HG03378 (cell line): ENCODE measurements at regions not wholly inside any gene's neighbourhood (a gene's known extent, or its start where the extent isn't known, plus 50 kb on each side); places are given as distances from the start of the nearest gene placed in this dataset.
"Not testable (repeated sequence)": the region's sequence is repeated elsewhere in the genome, so short reads cannot be mapped to it uniquely, and the experiment has no call there.

Experiments
- ATAC-seq: cut with Tn5 transposase; IDR thresholded peaks from one replicate; pipeline ENCODE4 v1.9.1; 2021; ENCODE audit warnings: mild to moderate bottlenecking, moderate library complexity; ENCODE audit not compliant: unreplicated experiment

DNA sequence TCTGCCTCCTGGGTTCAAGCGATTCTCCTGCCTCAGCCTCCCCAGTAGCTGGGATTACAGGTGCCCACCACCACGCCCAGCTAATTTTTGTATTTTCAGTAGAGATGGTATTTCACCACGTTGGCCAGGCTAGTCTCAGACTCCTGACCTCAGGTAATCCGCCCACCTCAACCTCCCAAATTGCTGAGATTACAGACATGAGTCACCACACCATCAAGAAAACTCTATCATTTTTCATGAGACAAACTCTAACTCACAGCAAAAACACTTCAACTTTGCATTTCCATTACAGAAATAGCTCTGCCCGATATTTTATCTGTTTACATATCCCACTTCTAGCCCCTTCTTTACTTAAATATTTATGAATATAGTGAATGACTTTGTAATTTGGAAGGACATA, 561.1 kb downstream of the TMX3 start:
- not testable (repeated sequence) for ATAC-seq

DNA sequence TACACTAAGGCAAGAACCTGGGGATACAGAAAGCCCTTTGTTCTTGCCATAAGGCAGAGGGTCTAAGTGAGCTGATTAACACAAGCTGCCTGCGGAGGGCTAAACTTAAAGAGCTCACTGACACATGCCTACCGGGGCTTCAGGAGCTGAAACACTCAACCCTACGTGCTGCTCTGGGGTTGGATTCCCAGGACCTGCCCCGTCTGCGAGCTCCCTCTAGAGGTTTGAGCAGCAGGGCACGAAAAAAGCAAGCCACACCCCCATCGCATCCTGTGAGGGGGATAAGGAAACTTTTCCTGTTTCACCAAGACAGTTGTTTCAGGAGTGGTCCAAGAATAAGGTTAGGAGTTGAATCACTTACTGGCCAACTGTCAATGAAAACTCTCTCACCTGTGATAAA, 562.1 kb downstream of the TMX3 start:
- ATAC-seq, result no peak

DNA sequence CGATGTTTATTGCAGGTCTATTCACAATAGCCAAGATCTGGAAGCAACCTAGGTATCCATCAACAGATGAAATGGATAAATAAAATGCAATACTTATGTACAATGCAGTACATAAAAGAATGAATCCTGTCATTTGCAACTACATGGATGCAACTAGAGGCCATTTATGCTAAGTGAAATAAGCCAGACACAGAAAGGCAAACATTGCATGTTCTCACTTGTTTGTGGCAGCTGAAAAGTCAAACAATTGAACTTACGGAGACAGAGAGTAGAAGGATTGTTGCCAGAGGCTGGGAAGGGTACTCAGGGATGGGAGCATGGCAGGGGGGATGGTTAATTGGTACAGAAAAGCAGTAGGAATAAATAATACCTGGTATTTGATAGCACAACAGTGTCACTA, 563.9 kb downstream of the TMX3 start:
- ATAC-seq, result no peak

DNA sequence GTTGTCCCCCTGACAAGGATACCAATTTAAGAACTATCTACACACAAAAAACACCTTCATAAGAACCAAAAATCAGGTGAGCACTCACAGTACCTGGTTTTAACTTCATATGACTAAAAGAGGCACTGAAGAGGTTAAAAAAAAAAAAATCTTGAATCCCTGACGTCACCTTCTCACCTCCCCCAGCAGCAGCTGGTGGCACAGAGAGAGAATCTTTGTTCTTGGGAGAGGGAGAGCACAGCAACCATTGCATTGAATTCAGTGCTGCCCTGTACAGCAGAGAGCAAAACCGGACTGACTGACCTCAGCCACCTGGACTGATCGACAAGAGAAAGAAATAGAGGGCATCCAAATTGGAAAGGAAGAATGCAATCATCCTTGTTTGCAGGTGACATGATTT, 566.0 kb downstream of the TMX3 start:
- no peak for ATAC-seq

DNA sequence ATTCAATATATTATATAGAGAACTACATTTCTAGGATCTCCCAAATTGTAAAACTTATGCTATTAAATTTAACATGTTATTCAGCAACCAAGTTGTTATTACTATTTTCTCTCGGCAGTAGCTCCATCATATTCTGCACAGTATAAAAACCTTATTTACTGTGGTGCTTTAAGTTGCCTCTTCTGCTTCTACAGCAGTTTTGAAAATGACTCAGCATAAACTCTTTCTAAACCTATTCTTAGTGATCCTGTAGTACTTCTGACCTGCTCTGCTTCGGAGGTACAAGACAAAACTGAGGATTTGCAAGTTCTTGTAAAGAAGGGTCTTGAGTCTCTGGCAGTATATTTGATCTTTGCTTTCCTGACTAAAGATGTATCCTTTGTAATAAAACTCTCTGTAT, 567.2 kb downstream of the TMX3 start:
- no peak for ATAC-seq

DNA sequence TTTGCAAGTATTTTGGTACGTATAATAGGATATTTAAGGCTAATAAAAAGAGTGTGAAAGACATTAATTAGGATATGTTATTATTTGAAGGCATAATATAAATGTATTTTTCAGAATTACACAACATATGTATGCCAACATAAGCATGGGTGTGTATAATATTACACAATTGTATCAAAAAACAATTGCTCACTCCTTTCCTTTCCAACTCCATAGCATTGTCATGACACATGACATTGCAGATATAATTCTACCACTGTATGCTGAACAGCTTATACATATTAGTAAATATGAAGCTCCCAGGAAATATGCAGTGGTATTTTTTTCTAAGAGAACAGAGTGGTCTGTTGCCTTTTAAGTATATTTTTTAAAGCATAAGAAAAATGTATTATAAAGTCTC, 593.1 kb downstream of the TMX3 start:
- no peak for ATAC-seq

DNA sequence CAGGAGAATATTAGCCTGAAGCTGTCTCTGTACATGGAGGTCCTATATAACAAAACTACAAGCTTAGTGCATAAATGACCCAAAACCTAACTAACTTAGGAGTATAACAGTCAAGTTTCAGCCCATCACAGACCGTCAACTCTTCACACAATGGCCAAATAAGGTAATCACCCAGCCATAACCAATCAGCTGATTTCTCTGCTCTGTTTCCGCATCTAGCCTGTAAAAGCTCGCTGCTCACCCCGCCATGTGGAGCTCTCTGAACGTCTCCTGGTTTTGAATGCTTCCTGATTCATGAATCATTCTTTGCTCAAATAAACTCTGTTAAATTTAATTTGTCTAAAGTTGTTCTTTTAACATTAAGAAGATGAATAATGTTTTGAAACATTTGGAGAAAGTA, 593.6 kb downstream of the TMX3 start:
- ATAC-seq, result no peak

DNA sequence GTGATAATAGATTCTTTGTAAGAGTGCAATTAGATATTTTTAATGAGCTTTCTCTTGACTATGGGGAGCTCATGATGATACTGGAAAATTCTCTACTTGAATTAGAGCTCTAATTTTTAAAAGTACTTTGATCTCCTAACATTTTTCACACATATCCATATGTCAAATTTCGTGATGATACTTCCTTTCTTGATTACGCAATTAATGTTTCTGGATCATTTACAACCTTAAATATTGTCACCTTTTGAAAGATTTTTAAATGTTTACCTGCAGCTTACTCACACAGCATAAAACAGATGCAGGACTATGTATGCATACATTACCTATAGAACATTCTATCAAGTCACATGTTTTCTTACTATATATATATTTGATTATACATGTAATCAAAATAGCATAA, 598.5 kb upstream of the DSEL start:
- ATAC-seq, result no peak

DNA sequence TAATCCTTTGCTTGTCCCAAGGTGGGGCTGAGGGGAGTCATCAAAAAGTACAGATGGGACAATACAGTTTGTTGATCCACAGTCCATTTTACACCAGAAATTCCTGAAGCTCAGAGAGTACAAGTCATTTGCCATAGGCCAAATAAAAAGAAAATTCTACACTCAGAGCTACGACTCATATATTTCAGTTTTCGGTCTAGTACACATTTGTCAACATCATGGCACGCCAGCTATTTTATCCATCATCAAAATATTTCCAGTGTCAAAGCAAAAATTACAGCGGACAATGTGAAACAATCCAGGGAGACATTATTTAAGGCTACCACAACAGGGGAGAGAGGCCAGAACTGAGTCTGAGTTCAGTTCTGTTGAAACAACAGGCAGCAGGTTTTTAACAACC, 587.5 kb upstream of the DSEL start:
- ATAC-seq, result no peak

DNA sequence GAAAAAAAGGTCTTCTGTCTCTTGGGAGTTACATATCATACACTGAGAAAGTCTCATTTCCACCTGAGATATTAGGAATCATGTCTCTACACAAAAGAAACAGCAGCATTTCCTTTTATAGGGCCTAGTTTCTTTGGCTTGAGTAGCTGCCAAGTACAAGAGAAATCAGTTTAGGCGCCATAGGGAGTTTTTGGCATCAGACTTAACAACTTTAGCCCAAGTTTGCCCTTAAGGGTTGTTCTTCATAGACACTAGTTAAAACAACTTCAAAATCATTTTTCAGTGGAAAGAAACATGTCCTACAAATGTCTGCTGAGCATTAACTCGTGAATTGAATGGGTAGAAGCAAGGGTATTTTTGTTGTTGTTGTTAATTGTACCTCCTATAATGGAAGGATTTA, 587.0 kb upstream of the DSEL start:
- no peak for ATAC-seq

DNA sequence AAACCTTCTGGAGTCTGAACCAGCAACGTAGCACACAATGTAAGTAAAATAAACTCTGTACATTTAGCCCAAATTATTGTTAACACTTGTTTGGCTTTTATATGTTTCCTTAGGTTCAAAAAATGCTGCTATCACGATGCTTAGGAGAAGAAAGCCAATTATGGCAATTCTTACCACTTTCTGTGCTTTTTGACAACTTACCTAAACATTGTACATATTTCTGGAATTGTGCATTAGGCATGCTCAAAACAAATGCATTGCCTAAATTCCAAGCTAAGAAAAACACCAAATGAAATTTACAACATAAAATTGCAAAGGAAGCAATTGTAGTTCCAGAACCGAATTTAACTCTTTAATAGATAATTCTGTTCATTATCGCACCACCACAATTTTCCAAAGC, 585.6 kb upstream of the DSEL start:
- no peak for ATAC-seq

DNA sequence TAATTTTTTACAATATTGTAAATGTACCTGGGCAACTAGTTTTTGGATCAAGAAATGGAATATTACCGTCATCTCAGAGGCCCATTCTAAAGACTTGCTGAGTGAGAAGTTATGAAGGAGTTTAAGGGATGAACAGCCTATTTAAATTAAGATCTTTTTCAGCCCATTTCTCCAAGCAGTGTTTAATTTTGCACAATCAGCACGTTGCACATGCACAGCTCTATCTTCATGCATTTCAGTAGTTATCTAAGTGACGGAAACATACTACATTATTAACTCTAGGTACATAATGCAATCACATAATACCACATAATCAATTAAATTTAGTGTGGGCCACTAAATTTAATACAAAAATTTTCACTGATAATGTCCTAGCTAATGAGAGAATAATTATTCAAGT, 582.1 kb upstream of the DSEL start:
- ATAC-seq, result no peak

DNA sequence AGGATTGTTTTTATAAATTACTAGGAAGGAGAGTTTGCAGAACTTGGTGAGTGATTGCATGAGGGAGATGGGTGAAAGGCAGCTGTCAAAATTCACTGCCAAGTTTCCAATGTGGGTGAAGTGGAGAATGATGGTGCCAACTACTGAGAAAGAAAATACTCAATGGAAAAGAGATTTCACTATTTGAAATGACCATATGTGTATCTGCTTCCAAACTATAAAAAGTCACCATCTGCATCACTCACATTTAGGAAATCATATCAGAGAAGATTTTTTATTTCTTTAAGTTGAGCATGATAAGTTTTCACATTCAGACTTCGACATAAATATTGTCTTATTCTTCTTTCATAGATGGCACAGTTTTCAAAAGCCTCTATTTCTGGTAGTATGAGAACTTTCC, 570.0 kb upstream of the DSEL start:
- no peak for ATAC-seq

DNA sequence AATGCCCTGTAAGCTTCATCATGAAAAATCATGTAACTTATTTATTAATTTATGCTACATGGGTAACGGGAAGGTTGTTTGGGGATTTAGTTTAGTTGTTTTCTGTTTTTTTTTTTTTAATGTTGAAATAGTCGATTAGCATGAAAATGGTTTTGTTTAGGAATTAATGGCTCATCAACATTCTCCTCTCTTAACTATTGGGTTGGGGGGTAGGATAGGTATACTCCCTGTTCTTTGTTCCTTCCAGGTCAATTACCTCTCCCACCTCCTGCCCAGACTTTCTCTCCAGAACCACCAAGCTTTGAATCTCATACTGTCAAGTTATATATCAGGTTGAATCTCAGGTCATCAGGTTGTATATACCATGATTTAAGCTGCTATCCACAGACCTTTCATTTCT, 568.7 kb upstream of the DSEL start:
- no peak for ATAC-seq

DNA sequence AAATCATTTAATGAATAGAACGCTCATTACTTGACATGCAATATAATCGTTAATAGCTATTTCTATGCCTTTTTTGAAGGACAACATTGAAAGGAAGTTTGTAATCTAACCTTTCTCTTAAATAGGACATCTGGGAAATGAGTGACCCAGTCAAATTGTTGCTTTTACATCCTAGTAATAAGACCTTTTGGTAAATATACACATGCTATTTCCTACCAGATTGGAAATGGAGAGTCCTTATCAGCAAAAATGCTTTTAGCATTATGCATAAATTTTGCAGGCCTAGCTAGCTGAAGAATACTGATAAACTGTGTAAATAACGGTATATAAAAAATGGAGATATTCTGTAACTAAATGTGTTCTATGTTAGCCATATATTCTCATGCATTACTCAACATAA, 567.3 kb upstream of the DSEL start:
- ATAC-seq, result no peak

DNA sequence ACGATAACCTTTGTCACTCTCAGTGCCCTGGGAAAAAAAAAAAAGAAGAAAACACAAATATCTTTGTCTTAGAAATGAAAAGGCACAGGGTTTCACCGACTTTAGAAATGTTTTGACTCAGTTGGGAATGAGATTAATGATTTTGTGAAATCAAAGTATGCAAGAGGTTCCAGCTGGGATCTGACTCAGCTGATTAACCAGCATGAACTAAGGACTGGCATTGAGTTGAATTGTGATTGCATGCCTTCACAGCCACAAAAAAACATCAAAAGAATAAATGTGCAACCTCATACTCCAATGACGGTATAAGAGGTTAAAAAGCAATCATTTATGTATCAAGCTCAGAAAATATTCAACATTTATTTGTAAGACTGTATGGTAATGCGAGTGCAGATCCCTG, 566.6 kb upstream of the DSEL start:
- no peak for ATAC-seq

DNA sequence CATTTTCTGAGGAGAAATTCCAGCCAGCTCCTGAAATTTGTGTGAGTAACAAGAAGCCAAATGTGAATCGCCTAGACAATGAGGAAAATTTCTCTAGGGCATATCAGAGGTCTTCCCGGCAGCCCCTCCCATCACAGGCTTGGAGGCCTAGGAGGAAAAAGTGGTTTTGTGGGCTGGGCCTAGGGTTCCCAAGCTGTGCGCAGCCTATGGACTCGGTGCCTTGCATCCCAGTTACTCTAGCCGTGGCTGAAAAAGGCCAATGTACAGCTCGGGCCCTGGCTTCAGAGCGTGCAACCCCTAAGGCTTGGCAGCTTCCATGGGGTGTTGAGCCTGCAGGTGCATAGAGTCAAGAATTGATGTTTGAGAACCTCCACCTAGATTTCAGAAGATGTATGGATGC, 556.2 kb upstream of the DSEL start:
- ATAC-seq, result no peak

DNA sequence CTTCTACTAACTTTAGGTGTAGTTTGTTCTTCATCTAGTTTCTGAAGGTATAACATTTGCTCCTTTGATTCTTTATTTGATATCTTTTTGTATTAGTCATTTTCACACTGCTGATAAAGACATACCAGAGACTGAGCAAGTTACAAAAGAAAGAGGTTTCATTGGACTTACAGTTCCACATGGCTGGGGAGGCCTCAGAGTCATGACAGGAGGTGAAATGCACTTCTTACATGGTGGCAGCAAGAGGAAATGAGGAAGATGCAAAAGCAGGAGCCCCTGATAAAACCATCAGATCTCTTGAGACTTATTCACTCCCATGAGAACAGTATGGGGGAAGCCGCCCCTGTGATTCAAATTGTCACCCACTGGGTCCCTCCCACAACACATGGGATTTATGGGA, 544.4 kb upstream of the DSEL start:
- no peak for ATAC-seq

DNA sequence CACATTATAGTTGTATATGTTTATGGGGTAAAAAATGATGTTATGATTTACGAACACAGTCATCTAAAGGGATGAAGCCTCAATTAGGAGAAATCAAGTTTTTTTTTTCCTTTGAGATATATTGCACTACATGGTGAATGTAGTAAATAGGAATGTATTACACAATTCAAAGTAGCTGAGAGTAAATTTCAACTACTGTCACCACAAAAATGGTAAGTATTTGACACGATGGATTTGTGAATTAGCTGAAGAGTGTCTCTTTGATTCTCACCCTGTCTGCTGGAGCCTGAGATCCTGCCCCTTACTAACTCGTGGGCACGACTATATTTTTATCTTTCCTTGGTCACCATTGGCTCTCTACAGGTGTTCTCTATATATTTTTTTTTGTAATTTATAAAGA, 540.4 kb upstream of the DSEL start:
- no peak for ATAC-seq

DNA sequence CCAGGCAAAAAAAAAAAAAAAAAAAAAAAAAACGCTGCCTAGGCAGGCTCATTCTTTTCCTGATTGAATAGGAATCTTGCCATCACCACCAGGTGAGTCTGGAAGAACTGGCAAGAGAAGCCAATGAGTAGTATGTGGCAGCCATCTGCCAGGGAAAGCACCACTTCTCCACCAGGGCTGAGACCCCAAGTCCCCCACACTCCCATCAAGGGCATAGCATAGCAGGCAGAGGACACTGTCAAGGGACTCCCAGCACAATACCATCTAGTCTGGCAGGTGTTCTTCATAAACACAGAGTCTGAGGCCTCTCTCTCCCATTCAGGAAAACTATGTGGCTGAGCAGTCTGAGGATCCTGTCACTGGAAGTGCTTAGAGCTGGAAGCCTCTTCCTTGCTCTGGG, 538.1 kb upstream of the DSEL start:
- no peak for ATAC-seq

DNA sequence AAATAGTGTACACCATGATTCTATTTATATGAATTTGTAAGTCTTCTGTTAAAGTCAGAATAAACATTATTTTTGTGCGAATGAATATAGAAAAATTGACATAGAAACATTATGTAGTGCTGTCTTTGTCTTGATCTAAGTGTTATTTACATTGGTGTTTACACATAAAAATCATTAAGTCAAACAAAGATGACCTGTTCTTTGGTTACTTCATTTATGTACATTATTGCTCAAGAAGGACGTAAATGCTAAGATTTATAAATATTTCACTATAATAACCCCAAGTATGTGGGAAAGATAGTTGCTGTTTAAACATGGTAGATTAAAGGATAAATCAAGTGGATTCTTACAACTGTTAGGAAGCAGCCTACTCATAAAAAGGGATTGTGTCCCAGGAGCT, 536.8 kb upstream of the DSEL start:
- no peak for ATAC-seq

DNA sequence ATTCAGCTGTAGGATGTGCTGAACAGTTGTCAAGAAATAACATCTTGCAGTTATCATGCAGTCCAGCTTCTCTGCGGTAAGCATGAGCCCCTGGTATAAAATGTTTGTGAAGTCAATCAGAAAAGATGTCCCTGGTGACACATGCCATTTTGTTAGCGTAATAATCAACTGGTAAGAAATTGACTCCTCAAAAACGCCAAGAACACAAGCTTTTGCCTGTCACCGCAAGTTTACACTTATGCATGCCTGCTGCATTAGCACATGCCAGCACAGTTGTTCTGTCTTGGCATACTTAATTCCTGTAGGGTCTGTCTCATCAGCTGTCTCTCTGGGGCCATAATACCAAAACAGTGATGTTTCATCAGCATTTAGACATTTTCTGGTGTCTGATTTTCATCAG, 524.8 kb upstream of the DSEL start:
- ATAC-seq, result no peak

DNA sequence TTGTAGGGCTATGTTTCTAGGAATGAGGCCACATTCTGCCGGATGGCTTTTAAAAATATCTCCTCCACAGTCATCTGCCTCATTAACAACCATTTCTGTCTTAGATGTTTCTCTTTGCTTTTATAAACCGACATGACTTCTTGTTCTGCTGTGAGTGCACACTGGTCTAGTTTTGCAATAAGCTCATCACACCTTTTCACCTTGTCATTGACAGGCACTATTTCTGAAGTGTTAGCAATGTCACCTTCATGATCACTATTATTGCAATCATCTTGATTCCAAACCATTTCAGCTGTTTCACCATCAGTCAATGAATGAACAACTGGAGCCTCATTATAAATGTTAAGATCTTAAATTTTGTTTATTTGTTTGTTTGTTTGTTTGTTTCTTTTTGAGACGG, 523.7 kb upstream of the DSEL start:
- no peak for ATAC-seq
